Endodermal cell (in vitro differentiated cells): ENCODE measurements at regions not wholly inside any gene's neighbourhood (a gene's known extent, or its start where the extent isn't known, plus 50 kb on each side); places are given as distances from the start of the nearest gene placed in this dataset.

Source experiments
- DNase-seq: peaks from one replicate; pipeline ENCODE4 v3.0.0-alpha.2; 2017
- H3K27ac ChIP-seq: 2 replicates; pipeline ENCODE4 v1.5.1; 2013; ENCODE audit warnings: mild to moderate bottlenecking, low read depth, low read length, moderate library complexity
- H3K27me3 ChIP-seq: 2 replicates; pipeline ENCODE4 v1.6.1; 2013; ENCODE audit warnings: mild to moderate bottlenecking, low read length, moderate library complexity; ENCODE audit not compliant: insufficient read depth, control insufficient read depth, poor library complexity, severe bottlenecking
- H3K36me3 ChIP-seq: 2 replicates; pipeline ENCODE4 v1.7.0; 2013; ENCODE audit warnings: mild to moderate bottlenecking, low read length, moderate library complexity; ENCODE audit not compliant: control insufficient read depth, insufficient read depth
- H3K4me1 ChIP-seq: one replicate; pipeline ENCODE4 v1.7.0; 2013; ENCODE audit warnings: low read length; ENCODE audit not compliant: control insufficient read depth, insufficient read depth
- H3K4me3 ChIP-seq: 2 replicates; pipeline ENCODE4 v1.5.1; 2013; ENCODE audit warnings: mild to moderate bottlenecking, low read length, moderate library complexity
- H3K9ac ChIP-seq: 2 replicates; pipeline ENCODE4 v1.6.1; 2013; ENCODE audit warnings: mild to moderate bottlenecking, low read length, moderate library complexity; ENCODE audit not compliant: poor library complexity, severe bottlenecking; ENCODE audit errors: extremely low read depth
- H3K9me3 ChIP-seq: 2 replicates; pipeline ENCODE4 v1.6.1; 2013; ENCODE audit warnings: mild to moderate bottlenecking, low read length, moderate library complexity; ENCODE audit not compliant: control insufficient read depth
- H3K27ac Mint-ChIP-seq: 2 replicates; pipeline ENCODE4 v1.8.0; 2020; ENCODE audit warnings: mixed read lengths
- H3K27me3 Mint-ChIP-seq: 2 replicates; pipeline ENCODE4 v1.8.0; 2021; ENCODE audit warnings: mild to moderate bottlenecking, mixed read lengths; ENCODE audit not compliant: insufficient read depth
- H3K36me3 Mint-ChIP-seq: 2 replicates; pipeline ENCODE4 v1.8.0; 2020; ENCODE audit warnings: low read depth, mixed read lengths
- H3K4me1 Mint-ChIP-seq: 2 replicates; pipeline ENCODE4 v1.8.0; 2020; ENCODE audit warnings: mixed read lengths
- H3K4me3 Mint-ChIP-seq: 2 replicates; pipeline ENCODE4 v1.8.0; 2020; ENCODE audit warnings: mild to moderate bottlenecking, moderate library complexity, mixed read lengths
- H3K9me3 Mint-ChIP-seq: 2 replicates; pipeline ENCODE4 v1.8.0; 2020; ENCODE audit warnings: mild to moderate bottlenecking, mixed read lengths
- WGBS, 2 experiments: methylation state at CpG; one replicate each; pipeline versions ENCODE4 v1.1.5 to v1.1.7; 2013; ENCODE audit warnings: missing lambda C conversion rate in 2 of 2, mixed read lengths in 1 of 2; ENCODE audit not compliant: insufficient coverage in 1 of 2, insufficient read length in 1 of 2; 5-methylcytosine and 5-hydroxymethylcytosine counted together
- TF ChIP-seq, protein P1 (sequence below): fragments of 200-600 bp; sonication (generic); conservative IDR thresholded peaks from 2 replicates; pipeline ENCODE4 v1.5.0; 2021; ENCODE audit warnings: antibody characterized with exemption, mild to moderate bottlenecking

GRCh38 chr13:69296130-69296529, 811.5 kb upstream of the ATXN8OS start:
- H3K27ac Mint-ChIP-seq = no peak overlapping the region
- H3K4me1 Mint-ChIP-seq = peaks cover 6% of the 10 kb centered on the region
- no peaks in the 10 kb centered on the region for H3K27me3 Mint-ChIP-seq
- Histone ChIP-seq H3K4me1 (no peaks in the 10 kb centered on the region), H3K4me3 (no peak overlapping the region), H3K9ac (no peak overlapping the region), H3K27ac (no peak overlapping the region), H3K27me3 (no peaks in the 10 kb centered on the region), H3K36me3 (no peaks in the 10 kb centered on the region), H3K9me3 (no peaks in the 10 kb centered on the region)
- no peaks in the 10 kb centered on the region for H3K9me3 Mint-ChIP-seq
- DNase-seq = no peak
- TF ChIP-seq, protein P1, sequence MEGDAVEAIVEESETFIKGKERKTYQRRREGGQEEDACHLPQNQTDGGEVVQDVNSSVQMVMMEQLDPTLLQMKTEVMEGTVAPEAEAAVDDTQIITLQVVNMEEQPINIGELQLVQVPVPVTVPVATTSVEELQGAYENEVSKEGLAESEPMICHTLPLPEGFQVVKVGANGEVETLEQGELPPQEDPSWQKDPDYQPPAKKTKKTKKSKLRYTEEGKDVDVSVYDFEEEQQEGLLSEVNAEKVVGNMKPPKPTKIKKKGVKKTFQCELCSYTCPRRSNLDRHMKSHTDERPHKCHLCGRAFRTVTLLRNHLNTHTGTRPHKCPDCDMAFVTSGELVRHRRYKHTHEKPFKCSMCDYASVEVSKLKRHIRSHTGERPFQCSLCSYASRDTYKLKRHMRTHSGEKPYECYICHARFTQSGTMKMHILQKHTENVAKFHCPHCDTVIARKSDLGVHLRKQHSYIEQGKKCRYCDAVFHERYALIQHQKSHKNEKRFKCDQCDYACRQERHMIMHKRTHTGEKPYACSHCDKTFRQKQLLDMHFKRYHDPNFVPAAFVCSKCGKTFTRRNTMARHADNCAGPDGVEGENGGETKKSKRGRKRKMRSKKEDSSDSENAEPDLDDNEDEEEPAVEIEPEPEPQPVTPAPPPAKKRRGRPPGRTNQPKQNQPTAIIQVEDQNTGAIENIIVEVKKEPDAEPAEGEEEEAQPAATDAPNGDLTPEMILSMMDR = no peak
- H3K36me3 Mint-ChIP-seq = no peaks in the 10 kb centered on the region
- 90% methylated on average over 1 of the region's 1 CpG; no CpG with 5 or more reads in 1 of the 2 experiments for WGBS, 2 experiments
- H3K4me3 Mint-ChIP-seq = no peak overlapping the region

GRCh38 chr13:69292789-69293425, 814.7 kb upstream of the ATXN8OS start:
- Histone ChIP-seq H3K9me3 (no peaks in the 10 kb centered on the region), H3K4me1 (no peaks in the 10 kb centered on the region), H3K27me3 (no peaks in the 10 kb centered on the region), H3K4me3 (no peak overlapping the region), H3K9ac (no peak overlapping the region), H3K27ac (no peak overlapping the region), H3K36me3 (no peaks in the 10 kb centered on the region)
- TF ChIP-seq, protein P1 = no peak
- 90% methylated on average over 2 of the region's 2 CpGs; no CpG with 5 or more reads in 1 of the 2 experiments for WGBS, 2 experiments
- H3K27me3 Mint-ChIP-seq = no peaks in the 10 kb centered on the region
- H3K4me3 Mint-ChIP-seq = no peak overlapping the region
- no peaks in the 10 kb centered on the region for H3K9me3 Mint-ChIP-seq
- no peaks in the 10 kb centered on the region for H3K4me1 Mint-ChIP-seq
- no peaks in the 10 kb centered on the region for H3K36me3 Mint-ChIP-seq
- DNase-seq = no peak
- no peak overlapping the region for H3K27ac Mint-ChIP-seq

GRCh38 chr13:69291292-69291906, 816.2 kb upstream of the ATXN8OS start:
- no peaks in the 10 kb centered on the region for H3K9me3 Mint-ChIP-seq
- no peak overlapping the region for H3K27ac ChIP-seq
- H3K27me3 ChIP-seq = no peaks in the 10 kb centered on the region
- no peak overlapping the region for H3K4me3 ChIP-seq
- no peak for DNase-seq
- TF ChIP-seq, protein P1 = no peak
- no CpG with 5 or more reads among the region's 1 CpG for WGBS, 2 experiments
- H3K4me1 ChIP-seq = no peaks in the 10 kb centered on the region
- H3K36me3 ChIP-seq = no peaks in the 10 kb centered on the region
- no peaks in the 10 kb centered on the region for H3K9me3 ChIP-seq
- H3K27me3 Mint-ChIP-seq = no peaks in the 10 kb centered on the region
- no peaks in the 10 kb centered on the region for H3K36me3 Mint-ChIP-seq
- H3K9ac ChIP-seq = no peak overlapping the region
- no peak overlapping the region for H3K27ac Mint-ChIP-seq
- H3K4me3 Mint-ChIP-seq = no peak overlapping the region
- H3K4me1 Mint-ChIP-seq = no peaks in the 10 kb centered on the region
